PC-3 (cell line): ENCODE measurements at regions not wholly inside any gene's neighbourhood (a gene's known extent, or its start where the extent isn't known, plus 50 kb on each side); places are given as distances from the start of the nearest gene placed in this dataset.

Source experiments
- CTCF ChIP-seq: fragments of 300-600 bp; sonication (generic); conservative IDR thresholded peaks from 2 replicates; pipeline ENCODE4 v1.5.1; 2017; ENCODE audit warnings: antibody characterized with exemption, low read depth, mild to moderate bottlenecking, low read length
- EZH2 ChIP-seq: fragments of 300-600 bp; sonication (generic); IDR thresholded peaks from one replicate; pipeline ENCODE4 v1.6.1; 2017; ENCODE audit warnings: antibody characterized with exemption, mild to moderate bottlenecking, low read length; ENCODE audit not compliant: unreplicated experiment
- EZH2phosphoT487 ChIP-seq: fragments of 300-600 bp; sonication (generic); IDR thresholded peaks from 2 replicates; pipeline ENCODE4 v1.6.1; 2018; ENCODE audit warnings: mild to moderate bottlenecking, antibody characterized with exemption, low read length, borderline replicate concordance

- TF ChIP-seq EZH2 (no peak), CTCF (no peak), EZH2phosphoT487 (no peak)
Measured at GRCh38 chr4:8707045-8707781, 114.6 kb downstream of the CPZ start.
